Activated CD8-positive, alpha-beta memory T cell treated with anti-CD3 and anti-CD28 coated beads for 48 hours (primary cell): ENCODE measurements at regions not wholly inside any gene's neighbourhood (a gene's known extent, or its start where the extent isn't known, plus 50 kb on each side); places are given as distances from the start of the nearest gene placed in this dataset.

ENCODE experiments used
- DNase-seq, 3 experiments: peaks; one replicate each; pipeline ENCODE4 v3.0.0-alpha.2; 2020; ENCODE audit warnings: low read depth in 2 of 3, low spot score in 2 of 3

GRCh38 chr3:31246293-31247062, 286.2 kb upstream of the STT3B start:
- no peak for DNase-seq

GRCh38 chr3:31247063-31247447, 285.7 kb upstream of the STT3B start:
- DNase-seq, result no peak

GRCh38 chr3:31247850-31248562, 284.7 kb upstream of the STT3B start:
- DNase-seq, result no peak

- DNase-seq, result no peak
Observed at GRCh38 chr3:31248563-31248992, 284.1 kb upstream of the STT3B start.

GRCh38 chr3:31249545-31249944, 283.2 kb upstream of the STT3B start:
- DNase-seq, result no peak

GRCh38 chr3:31250116-31250777, 282.5 kb upstream of the STT3B start:
- DNase-seq, result no peak

GRCh38 chr3:31251083-31251482, 281.6 kb upstream of the STT3B start:
- no peak for DNase-seq

- no peak for DNase-seq
Observed at GRCh38 chr3:31252216-31253185, 280.2 kb upstream of the STT3B start.

- no peak for DNase-seq
Observed at GRCh38 chr3:31253782-31254181, 278.9 kb upstream of the STT3B start.

GRCh38 chr3:31254483-31254882, 278.2 kb upstream of the STT3B start:
- no peak for DNase-seq

- no peak for DNase-seq
Observed at GRCh38 chr3:31255007-31255581, 277.6 kb upstream of the STT3B start.

GRCh38 chr3:31262201-31262600, 270.5 kb upstream of the STT3B start:
- DNase-seq, result no peak

- no peak for DNase-seq
Observed at GRCh38 chr3:31263897-31264296, 268.8 kb upstream of the STT3B start.

- no peak for DNase-seq
Observed at GRCh38 chr3:31265646-31266428, 266.9 kb upstream of the STT3B start.

GRCh38 chr3:31268868-31269267, 263.9 kb upstream of the STT3B start:
- DNase-seq, result no peak

GRCh38 chr3:31270010-31270409, 262.7 kb upstream of the STT3B start:
- DNase-seq, result no peak

GRCh38 chr3:31274326-31275024, 258.2 kb upstream of the STT3B start:
- no peak for DNase-seq

- no peak for DNase-seq
Observed at GRCh38 chr3:31275038-31275572, 257.6 kb upstream of the STT3B start.

- DNase-seq, result no peak
Observed at GRCh38 chr3:31275583-31275982, 257.1 kb upstream of the STT3B start.
